Lower leg skin (tissue), 4 donors: ENCODE measurements at regions not wholly inside any gene's neighbourhood (a gene's known extent, or its start where the extent isn't known, plus 50 kb on each side); places are given as distances from the start of the nearest gene placed in this dataset.

ENCODE experiments used
- DNase-seq, 2 donors: peaks; one replicate each; pipeline ENCODE4 v3.0.0-alpha.2; 2019; ENCODE audit warnings: low spot score in 2 of 2
- H3K4me3 ChIP-seq: fragments of 200-600 bp; sonication (generic); 2 replicates; pipeline ENCODE4 v1.5.1; 2017; ENCODE audit warnings: mild to moderate bottlenecking, low read depth; ENCODE audit not compliant: poor library complexity, severe bottlenecking
- POLR2A ChIP-seq, 2 donors: fragments of 450-650 bp; IDR thresholded peaks; one replicate each; pipeline ENCODE4 v1.6.1; 2016 to 2017; ENCODE audit warnings: antibody characterized with exemption in 2 of 2, mild to moderate bottlenecking in 1 of 2, moderate library complexity in 1 of 2
- WGBS, 2 donors: methylation state at CpG; one replicate each; pipeline ENCODE4 v1.1.5; 2018; 5-methylcytosine and 5-hydroxymethylcytosine counted together
- intact Hi-C: fragments of 100-400 bp; cut with DNase I; formaldehyde crosslinking; loops from one replicate; pipeline ENCODE4 v1.15.0; 2023; ENCODE audit warnings: low total_unique reads
- TF ChIP-seq, protein P1 (sequence below), 3 donors: fragments of 450-650 bp; IDR thresholded peaks; one replicate each; pipeline ENCODE4 v1.5.1; 2016; ENCODE audit warnings: antibody characterized with exemption in 3 of 3, mild to moderate bottlenecking in 3 of 3, moderate library complexity in 2 of 3

DNA sequence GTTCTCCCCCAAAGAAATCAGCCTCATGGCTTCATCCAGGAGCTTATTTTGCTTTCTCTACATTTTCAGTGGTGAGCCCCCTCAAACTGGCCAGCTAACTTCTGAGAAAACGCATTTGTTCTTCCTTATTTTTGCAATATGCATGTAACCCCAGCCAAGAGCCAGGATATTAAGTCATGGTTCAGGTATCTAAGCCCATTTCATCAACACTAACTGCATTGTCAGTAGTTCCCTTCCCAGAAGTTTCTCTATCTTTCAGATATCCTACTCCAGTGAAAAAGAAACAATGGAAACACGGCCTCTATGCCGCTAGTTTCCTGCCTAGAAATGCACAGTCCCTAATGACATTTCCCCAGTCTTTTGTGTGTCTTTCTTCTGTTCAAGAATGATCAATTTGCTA lies 102.8 kb upstream of the RASSF8 start:
- no peak overlapping the region for H3K4me3 ChIP-seq
- TF ChIP-seq, protein P1, sequence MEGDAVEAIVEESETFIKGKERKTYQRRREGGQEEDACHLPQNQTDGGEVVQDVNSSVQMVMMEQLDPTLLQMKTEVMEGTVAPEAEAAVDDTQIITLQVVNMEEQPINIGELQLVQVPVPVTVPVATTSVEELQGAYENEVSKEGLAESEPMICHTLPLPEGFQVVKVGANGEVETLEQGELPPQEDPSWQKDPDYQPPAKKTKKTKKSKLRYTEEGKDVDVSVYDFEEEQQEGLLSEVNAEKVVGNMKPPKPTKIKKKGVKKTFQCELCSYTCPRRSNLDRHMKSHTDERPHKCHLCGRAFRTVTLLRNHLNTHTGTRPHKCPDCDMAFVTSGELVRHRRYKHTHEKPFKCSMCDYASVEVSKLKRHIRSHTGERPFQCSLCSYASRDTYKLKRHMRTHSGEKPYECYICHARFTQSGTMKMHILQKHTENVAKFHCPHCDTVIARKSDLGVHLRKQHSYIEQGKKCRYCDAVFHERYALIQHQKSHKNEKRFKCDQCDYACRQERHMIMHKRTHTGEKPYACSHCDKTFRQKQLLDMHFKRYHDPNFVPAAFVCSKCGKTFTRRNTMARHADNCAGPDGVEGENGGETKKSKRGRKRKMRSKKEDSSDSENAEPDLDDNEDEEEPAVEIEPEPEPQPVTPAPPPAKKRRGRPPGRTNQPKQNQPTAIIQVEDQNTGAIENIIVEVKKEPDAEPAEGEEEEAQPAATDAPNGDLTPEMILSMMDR (IDR thresholded peaks at IDR 0.05): no peak
- TF ChIP-seq POLR2A (IDR thresholded peaks at IDR 0.05): no peak
- 74 to 84% methylated on average over 3 of the region's 3 CpGs for WGBS, 2 donors
- DNase-seq: no peak
- intact Hi-C loops: no loop called here

DNA sequence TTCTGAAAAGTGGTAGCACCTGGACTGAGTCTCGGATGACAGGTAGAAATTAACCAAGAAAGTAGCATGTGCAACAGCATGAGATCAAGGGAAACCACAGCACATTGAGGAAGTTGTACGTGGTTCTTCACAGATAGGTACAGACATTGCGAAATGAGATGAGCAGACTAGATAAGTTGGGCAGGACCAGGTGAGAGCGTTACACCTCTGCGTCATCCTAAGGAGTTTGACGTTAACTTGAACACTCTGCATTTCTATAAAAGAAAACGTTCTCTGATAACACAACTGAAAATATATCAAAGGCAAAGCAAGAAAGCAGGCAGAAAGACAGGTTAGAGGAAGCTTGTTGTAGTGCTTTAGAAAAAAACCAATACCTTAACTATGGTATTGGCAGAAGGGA lies 98.5 kb upstream of the RASSF8 start:
- TF ChIP-seq, protein P1 (IDR thresholded peaks at IDR 0.05): no peak
- no peak for TF ChIP-seq POLR2A (IDR thresholded peaks at IDR 0.05)
- no peak for DNase-seq
- 42 to 61% methylated on average over 7 of the region's 7 CpGs for WGBS, 2 donors
- intact Hi-C loops: no loop called here
- no peak overlapping the region for H3K4me3 ChIP-seq

DNA sequence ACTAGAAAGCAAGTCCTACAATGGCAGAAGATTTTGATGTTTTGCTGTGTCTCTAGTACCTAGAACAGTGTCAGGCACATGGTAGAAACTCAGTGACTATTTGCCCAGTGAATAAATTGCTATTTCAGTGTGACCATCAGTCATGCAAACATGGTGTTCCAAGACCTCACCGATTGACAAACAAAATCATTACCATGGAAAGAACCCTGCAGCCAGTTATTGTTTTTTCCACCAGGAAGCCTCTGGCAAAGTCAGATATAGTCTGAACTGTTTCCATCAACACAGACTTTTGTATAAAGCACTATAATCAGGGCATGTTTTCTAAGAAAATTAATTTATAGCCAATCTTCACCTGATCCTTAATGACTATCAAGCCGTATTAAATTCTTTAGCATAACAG lies 97.3 kb upstream of the RASSF8 start:
- 62 to 69% methylated on average over 2 of the region's 2 CpGs for WGBS, 2 donors
- intact Hi-C loops: no loop called here
- no peak for DNase-seq
- H3K4me3 ChIP-seq: no peak overlapping the region
- TF ChIP-seq, protein P1 (IDR thresholded peaks at IDR 0.05): no peak
- no peak for TF ChIP-seq POLR2A (IDR thresholded peaks at IDR 0.05)

DNA sequence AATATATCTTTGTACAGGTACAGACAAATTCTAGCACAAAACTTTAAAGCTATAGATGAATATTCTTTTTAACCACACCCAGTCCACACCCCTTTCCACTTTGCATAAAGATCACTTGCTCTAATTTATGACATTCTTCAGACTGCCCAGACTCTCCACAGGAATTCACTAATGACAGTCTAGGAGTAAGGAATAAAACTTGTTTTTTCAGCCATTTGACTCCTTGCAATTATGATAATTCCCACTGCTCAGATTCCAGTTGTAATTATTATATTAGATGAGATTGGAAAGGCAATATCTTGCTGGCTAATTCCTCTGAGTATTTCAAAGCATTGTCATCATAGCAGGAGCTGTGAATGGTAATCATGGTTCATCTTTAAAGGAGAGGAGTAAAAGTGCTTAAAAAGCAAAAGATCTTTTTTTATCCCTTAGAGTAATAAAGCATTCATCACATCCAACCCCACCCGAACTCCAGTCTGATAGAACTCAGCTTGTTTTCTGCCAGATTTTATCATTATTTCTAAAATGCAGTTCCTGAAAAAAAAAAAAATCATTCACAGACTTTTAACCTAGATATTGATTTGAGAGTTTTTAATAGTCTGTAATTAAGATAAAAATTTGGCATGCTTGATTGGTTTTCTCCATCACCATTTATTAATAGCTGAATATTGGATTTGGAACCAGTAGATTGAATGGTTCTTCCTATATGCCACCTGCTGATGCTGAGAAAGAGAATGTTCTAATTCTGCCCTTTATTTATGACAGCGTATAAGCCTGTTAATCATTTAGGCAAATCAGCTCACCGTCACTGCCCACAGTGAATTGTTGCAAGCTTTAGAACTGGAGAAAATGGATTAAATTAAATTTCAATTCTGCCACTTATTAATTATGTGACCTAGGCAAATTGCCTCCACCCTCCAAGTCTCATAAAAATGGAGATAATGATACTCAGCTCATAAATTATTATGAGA lies 93.9 kb upstream of the RASSF8 start:
- DNase-seq: no peak
- intact Hi-C loops: no loop called here
- TF ChIP-seq, protein P1 (IDR thresholded peaks at IDR 0.05): no peak
- TF ChIP-seq POLR2A (IDR thresholded peaks at IDR 0.05): no peak
- no peak overlapping the region for H3K4me3 ChIP-seq
- 58 to 64% methylated on average over 3 of the region's 3 CpGs for WGBS, 2 donors

DNA sequence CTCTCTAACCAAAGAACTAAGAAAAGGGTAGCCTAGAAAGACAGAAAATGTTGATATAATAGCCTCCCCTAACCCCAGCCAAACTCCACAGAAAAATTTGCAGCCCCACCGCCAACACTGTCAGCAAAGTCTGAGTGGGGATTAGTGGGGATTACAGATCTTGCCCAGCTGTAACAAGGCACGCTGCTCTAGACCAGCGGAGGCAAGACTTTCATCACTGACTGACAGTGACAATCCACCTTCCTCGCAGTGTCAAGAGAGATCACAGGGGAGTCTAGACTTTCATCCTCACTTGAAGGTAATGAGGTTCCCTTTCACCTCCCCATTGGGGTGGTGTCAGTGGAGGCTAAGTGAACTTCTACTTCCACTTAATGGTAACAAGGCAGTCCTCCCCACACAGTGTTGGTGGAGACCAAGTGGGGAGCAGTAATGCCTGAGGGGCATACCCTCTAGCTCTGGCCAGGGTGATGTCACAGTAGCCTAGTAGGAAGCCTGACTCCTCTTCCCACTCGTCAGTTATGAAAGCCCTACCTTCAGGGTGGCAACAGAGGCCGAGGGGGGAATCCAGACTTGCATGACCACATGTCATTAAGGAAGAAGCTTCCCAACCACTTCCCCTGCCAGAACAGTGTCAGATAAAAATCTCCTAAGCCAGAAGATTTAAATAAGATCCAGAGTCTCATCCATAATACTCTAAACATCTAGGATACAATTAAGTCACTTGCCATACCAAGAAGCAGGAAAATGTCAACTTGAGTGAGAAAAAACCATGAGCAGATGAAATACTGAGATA lies 91.7 kb upstream of the RASSF8 start:
- no peak for TF ChIP-seq POLR2A (IDR thresholded peaks at IDR 0.05)
- TF ChIP-seq, protein P1 (IDR thresholded peaks at IDR 0.05): no peak
- WGBS, 2 donors: 68 to 72% methylated on average over 6 of the region's 6 CpGs
- intact Hi-C loops: no loop called here
- DNase-seq: no peak
- no peak overlapping the region for H3K4me3 ChIP-seq
